HEK293T (cell line): ENCODE measurements at regions not wholly inside any gene's neighbourhood (a gene's known extent, or its start where the extent isn't known, plus 50 kb on each side); places are given as distances from the start of the nearest gene placed in this dataset.

Experiments used
- ARNT ChIP-seq: fragments of 450-650 bp; IDR thresholded peaks from 2 replicates; pipeline ENCODE4 v1.6.1; 2017; ENCODE audit warnings: mild to moderate bottlenecking
- BHLHE40 ChIP-seq: fragments of 450-650 bp; IDR thresholded peaks from 2 replicates; pipeline ENCODE4 v1.6.1; 2016; ENCODE audit warnings: mild to moderate bottlenecking, moderate library complexity, borderline replicate concordance
- CTBP1 ChIP-seq: fragments of 450-650 bp; IDR thresholded peaks from 2 replicates; pipeline ENCODE4 v1.6.1; 2016; ENCODE audit warnings: borderline replicate concordance
- ELF4 ChIP-seq: fragments of 450-650 bp; IDR thresholded peaks from 2 replicates; pipeline ENCODE4 v1.6.1; 2017; ENCODE audit warnings: antibody characterized with exemption
- FOXK2 ChIP-seq: fragments of 450-650 bp; IDR thresholded peaks from 2 replicates; pipeline ENCODE4 v1.6.1; 2016; ENCODE audit warnings: mild to moderate bottlenecking
- FOXM1 ChIP-seq: fragments of 450-650 bp; IDR thresholded peaks from 2 replicates; pipeline ENCODE4 v1.6.1; 2017; ENCODE audit warnings: mild to moderate bottlenecking, borderline replicate concordance
- HDGF ChIP-seq: fragments of 450-650 bp; IDR thresholded peaks from 2 replicates; pipeline ENCODE4 v1.6.1; 2017; ENCODE audit warnings: antibody characterized with exemption, borderline replicate concordance
- PKNOX1 ChIP-seq: fragments of 450-650 bp; IDR thresholded peaks from 2 replicates; pipeline ENCODE4 v1.6.1; 2016
- SP1 ChIP-seq: fragments of 450-650 bp; IDR thresholded peaks from 2 replicates; pipeline ENCODE4 v1.6.1; 2017
- SUZ12 ChIP-seq: fragments of 450-650 bp; IDR thresholded peaks from 2 replicates; pipeline ENCODE4 v1.6.1; 2016; ENCODE audit warnings: mild to moderate bottlenecking
- TARDBP ChIP-seq: fragments of 450-650 bp; IDR thresholded peaks from 2 replicates; pipeline ENCODE4 v1.6.1; 2016
- ZNF384 ChIP-seq: fragments of 450-650 bp; IDR thresholded peaks from 2 replicates; pipeline ENCODE4 v1.6.1; 2016

GRCh38 chr11:8838248-8838647 lies 72.7 kb upstream of the AKIP1 start:
- TF ChIP-seq FOXM1 (no peak), ARNT (no peak), PKNOX1 (no peak), ZNF384 (no peak), SP1 (no peak), SUZ12 (no peak), FOXK2 (no peak), TARDBP (no peak), BHLHE40 (no peak), CTBP1 (no peak), HDGF (no peak), ELF4 (no peak)
